GM19238 (cell line): ENCODE measurements at regions not wholly inside any gene's neighbourhood (a gene's known extent, or its start where the extent isn't known, plus 50 kb on each side); places are given as distances from the start of the nearest gene placed in this dataset.
A peak's percentile ranks its signal among the peaks of the same experiment; 100 is the strongest.

Experiments
- DNase-seq: peaks from one replicate; pipeline ENCODE4 v3.0.0; 2011; ENCODE audit warnings: low spot score; ENCODE audit not compliant: insufficient read length

- DNase-seq, result no peak
These were observed 85.7 kb upstream of the NTRK2 start for GRCh38 chr9:84583866-84584265.

DNA sequence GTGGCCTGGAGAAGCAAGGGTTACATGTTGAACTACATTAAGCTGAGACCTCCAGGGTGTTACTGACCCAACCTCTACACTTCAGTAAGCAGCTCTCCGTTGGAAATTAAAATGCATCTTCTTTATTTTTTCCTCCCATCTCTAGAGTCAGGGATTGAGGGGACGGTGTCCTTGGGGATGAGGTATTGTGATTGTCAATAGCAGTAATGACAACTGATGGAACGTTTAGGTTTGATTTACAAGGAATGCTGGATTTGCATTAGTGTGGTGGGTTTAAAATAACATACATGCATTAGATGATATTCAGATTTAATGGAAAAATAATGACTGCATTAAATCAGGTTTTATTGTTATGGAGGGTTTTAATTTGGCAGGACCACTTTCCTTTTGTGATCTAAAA lies 82.9 kb upstream of the NTRK2 start:
- no peak for DNase-seq

DNA sequence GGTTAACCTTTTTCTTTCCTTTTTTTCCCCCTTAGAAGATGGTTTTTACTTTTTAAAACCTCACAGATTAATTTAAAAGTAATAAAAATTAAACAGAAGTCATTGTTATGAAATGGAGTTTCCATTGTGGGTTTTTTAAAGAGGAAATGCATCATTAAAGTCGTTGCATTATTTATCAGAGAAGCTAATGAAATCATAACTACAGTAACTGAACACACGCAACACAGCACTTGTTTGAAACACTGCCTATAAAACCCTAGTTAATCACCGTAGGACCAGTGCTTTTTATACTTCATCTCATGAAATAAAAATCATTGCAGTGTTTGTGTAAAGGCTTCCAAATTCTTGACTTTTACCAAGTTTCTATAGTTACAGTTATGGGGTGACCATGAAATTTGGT lies 82.4 kb upstream of the NTRK2 start:
- no peak for DNase-seq

DNA sequence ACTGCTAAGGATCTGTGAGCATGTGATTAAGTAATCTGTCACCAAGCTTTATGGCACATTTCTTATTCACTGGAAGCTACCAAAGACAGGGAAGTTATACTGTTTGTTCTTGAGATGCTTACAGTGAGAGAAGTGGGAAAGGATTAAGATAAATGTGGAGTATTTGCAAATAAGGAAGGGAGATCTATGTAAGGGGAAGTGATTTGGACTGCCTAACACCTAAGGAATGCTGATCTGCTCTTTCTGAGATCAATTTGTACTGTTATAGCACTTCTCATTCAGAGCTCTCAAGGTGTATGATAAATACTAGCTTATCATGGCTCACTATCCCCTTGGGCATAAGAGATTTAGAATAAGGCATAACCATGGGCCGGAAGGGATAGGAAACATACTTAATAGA lies 80.0 kb upstream of the NTRK2 start:
- DNase-seq, result no peak

GRCh38 chr9:84590706-84591105 lies 78.8 kb upstream of the NTRK2 start:
- no peak for DNase-seq

- no peak for DNase-seq
These were observed 76.6 kb upstream of the NTRK2 start for GRCh38 chr9:84592918-84593317.

DNA sequence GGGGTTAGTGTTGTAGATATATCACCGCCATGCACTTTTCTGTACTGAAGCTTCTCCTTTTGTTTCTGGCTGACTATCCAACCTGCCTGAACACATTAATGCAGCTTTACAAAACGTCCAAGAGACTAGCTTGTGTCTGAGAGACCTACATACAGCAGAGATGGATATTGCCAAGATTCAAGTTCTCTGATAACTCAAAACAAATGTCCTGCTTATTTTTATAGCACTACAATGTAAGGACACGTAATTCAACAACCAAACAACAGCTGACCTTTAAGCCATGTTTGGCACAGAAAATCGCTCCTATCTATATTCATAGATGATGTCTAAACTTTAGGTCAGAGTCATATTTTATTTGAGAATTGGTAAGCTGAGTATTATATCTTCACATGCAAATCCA lies 76.2 kb upstream of the NTRK2 start:
- no peak for DNase-seq

- peak; percentile 35 for DNase-seq
These were observed 72.4 kb upstream of the NTRK2 start for GRCh38 chr9:84597131-84597530.

- DNase-seq, result no peak
These were observed 70.5 kb upstream of the NTRK2 start for GRCh38 chr9:84598921-84599636.

GRCh38 chr9:84600739-84601138 lies 68.8 kb upstream of the NTRK2 start:
- no peak for DNase-seq

DNA sequence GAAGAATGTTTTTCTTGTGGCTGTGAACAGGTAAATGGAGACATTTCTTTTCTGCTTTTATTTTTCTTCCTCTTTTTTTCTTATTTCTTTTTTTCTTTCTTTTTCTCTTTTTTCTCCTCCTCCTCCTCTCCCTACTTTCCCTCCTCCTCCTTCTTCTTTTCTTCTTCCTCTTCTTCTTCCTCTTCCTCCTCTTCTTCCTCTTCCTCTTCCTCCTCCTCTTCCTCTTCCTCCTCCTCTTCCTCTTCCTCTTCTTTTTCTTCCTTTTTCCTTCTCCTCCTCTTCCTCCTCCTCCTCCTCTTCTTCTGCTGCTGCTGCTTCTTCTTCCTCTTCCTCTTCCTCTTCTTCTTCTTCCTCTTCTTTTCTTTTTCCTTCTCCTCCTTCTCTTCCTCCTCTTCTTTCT lies 65.3 kb upstream of the NTRK2 start:
- no peak for DNase-seq

DNA sequence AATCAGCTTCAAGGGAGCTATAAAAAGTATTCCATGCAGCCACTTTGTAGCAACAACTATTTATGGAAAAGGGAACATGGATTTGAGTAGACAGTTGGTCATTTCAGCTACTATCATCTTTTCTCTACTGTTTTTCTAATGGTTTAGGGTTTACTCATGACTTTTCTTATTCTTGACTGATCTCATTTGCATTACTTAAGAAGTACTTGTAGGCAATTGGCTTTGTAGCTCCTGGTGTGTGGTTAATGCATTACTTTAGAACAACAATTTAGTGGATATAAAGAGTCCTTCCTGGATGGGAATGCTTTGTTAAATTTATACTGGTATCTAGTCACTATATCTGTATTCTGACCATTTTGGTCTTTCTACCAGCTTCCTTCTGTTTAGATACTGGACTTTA lies 59.8 kb upstream of the NTRK2 start:
- no peak for DNase-seq

DNA sequence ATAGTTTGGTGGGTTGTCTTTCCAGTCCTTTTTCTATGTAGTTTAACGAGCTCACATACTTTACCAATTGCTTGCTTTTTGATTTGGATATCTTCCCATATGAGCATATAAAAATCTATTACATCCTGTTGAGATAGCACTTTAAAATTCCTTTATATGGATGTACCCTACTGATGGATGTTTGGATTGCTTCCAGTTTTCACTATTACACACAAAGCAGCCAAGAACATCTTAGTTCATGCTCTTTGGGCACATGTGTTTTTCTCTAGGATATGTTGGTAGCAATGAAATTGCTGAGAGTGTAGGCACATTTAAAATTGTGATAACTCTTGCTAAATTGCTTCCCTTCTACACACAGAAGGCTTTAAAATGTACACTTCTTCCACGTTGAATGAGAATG lies 56.1 kb upstream of the NTRK2 start:
- DNase-seq, result no peak

GRCh38 chr9:84615544-84615943 lies 54.0 kb upstream of the NTRK2 start:
- DNase-seq, result no peak

DNA sequence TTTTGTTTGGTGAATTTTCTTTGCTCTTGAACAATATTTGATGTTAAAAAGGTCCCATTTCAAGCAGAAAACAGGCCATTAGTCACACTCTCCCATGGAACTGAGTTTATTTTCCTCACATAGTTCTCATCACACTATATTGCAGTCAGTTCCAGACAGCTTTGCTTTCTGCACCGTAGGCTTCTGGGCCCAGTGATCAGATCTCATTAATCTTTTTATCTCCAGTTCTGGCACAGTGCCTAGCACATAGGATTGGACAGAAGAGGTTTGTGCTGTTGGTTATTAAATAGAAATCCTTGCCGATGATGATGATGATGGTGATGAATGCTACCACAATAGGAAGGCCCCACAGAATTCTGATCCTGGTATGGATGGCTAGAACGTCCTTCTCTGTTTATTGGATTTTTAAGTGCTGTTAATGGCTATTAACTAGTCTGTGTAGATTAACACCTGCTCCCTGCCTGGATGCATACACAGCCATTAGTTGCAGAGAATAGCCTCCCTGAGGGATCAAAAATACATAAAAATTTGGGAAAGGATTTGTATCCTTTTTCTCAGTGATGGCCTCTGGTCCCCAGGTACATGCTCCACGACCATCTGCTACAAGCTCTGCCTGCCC lies 52.0 kb upstream of the NTRK2 start:
- no peak for DNase-seq
